ENCODE measurements at regions not wholly inside any gene's neighbourhood (a gene's known extent, or its start where the extent isn't known, plus 50 kb on each side); places are given as distances from the start of the nearest gene placed in this dataset.

DNA sequence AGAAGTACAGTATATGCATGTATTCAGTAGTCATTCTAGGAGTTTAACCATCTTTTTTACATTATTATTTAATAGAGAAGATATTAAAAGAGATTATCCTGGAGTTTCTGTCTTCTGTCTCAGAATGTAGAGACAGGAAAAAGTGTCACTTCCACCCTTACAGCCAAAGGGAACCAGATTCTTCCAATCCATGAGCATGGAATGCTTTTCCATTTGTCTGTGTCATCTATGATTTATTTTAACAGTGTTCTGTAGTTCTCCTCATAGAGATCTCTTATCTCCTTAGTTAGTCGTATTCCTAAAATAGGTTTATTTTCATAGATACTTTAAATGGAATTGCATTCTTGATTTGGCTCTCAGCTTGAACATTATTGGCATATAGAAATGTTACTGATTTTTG, 959.5 kb upstream of the PIK3C3 start:
- TF ChIP-seq, protein P1, sequence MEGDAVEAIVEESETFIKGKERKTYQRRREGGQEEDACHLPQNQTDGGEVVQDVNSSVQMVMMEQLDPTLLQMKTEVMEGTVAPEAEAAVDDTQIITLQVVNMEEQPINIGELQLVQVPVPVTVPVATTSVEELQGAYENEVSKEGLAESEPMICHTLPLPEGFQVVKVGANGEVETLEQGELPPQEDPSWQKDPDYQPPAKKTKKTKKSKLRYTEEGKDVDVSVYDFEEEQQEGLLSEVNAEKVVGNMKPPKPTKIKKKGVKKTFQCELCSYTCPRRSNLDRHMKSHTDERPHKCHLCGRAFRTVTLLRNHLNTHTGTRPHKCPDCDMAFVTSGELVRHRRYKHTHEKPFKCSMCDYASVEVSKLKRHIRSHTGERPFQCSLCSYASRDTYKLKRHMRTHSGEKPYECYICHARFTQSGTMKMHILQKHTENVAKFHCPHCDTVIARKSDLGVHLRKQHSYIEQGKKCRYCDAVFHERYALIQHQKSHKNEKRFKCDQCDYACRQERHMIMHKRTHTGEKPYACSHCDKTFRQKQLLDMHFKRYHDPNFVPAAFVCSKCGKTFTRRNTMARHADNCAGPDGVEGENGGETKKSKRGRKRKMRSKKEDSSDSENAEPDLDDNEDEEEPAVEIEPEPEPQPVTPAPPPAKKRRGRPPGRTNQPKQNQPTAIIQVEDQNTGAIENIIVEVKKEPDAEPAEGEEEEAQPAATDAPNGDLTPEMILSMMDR (IDR thresholded peaks at IDR 0.05; ENCODE audit: insufficient read depth, low read length, poor library complexity, severe bottlenecking) = no peak
- TF ChIP-seq EZH2phosphoT487 (conservative IDR thresholded peaks at IDR 0.05; ENCODE audit: low read length) = no peak

All from SU-DHL-6 (cell line).